CD14-positive monocyte (primary cell): ENCODE measurements at regions not wholly inside any gene's neighbourhood (a gene's known extent, or its start where the extent isn't known, plus 50 kb on each side); places are given as distances from the start of the nearest gene placed in this dataset.
"Not testable (repeated sequence)": the region's sequence is repeated elsewhere in the genome, so short reads cannot be mapped to it uniquely, and the experiment has no call there.

Source experiments
- DNase-seq, 3 donors: peaks; one replicate each; pipeline ENCODE4 v3.0.0-alpha.2; 2011 to 2022
- H2AFZ ChIP-seq: 2 replicates; pipeline ENCODE4 v1.6.0; 2012; ENCODE audit warnings: mild to moderate bottlenecking, low read depth, low read length, inconsistent platforms; ENCODE audit not compliant: insufficient read depth, poor library complexity, severe bottlenecking
- H3K27ac ChIP-seq, 2 donors: 1 replicate in 1 of 2; 2 replicates in 1 of 2; pipeline ENCODE4 v1.5.1; 2012 to 2013; ENCODE audit warnings: low read length in 2 of 2, control low read depth in 1 of 2, inconsistent platforms in 1 of 2, low read depth in 1 of 2, mild to moderate bottlenecking in 1 of 2
- H3K27me3 ChIP-seq, 2 donors: one replicate each; pipeline versions ENCODE4 v1.6.0 to v1.6.1; 2011 to 2013; ENCODE audit warnings: low read length in 2 of 2; ENCODE audit not compliant: control insufficient read depth in 2 of 2, insufficient read depth in 2 of 2
- H3K36me3 ChIP-seq, 2 donors: replicated peaks in 1 of 2; 1 replicate in 1 of 2; 2 replicates in 1 of 2; pipeline versions ENCODE4 v1.5.1 to v1.6.1; 2012 to 2013; ENCODE audit warnings: low read length in 2 of 2, control low read depth in 1 of 2, inconsistent platforms in 1 of 2, mild to moderate bottlenecking in 1 of 2; ENCODE audit not compliant: insufficient read depth in 2 of 2, control insufficient read depth in 1 of 2
- H3K4me1 ChIP-seq, 2 donors: 1 replicate in 1 of 2; 2 replicates in 1 of 2; pipeline versions ENCODE4 v1.5.1 to v1.6.1; 2012 to 2013; ENCODE audit warnings: low read length in 2 of 2, control low read depth in 1 of 2, inconsistent platforms in 1 of 2, mild to moderate bottlenecking in 1 of 2, moderate library complexity in 1 of 2; ENCODE audit not compliant: insufficient read depth in 2 of 2, control insufficient read depth in 1 of 2
- H3K4me2 ChIP-seq: replicated peaks from 2 replicates; pipeline ENCODE3; 2012; ENCODE audit warnings: low read length, moderate library complexity, mild to moderate bottlenecking; ENCODE audit not compliant: poor library complexity, severe bottlenecking; ENCODE audit errors: extremely low read depth
- H3K4me3 ChIP-seq, 3 experiments: fragments of 200-600 bp in 1 of 3; sonication (generic) in 1 of 3; replicated peaks in 1 of 3; 1 replicate in 2 of 3; 2 replicates in 1 of 3; pipeline ENCODE4 v1.5.1; 2011 to 2013; ENCODE audit warnings: low read length in 3 of 3, mild to moderate bottlenecking in 3 of 3, control low read depth in 2 of 3, low read depth in 2 of 3, inconsistent platforms in 1 of 3, moderate library complexity in 1 of 3
- H3K79me2 ChIP-seq: 2 replicates; pipeline ENCODE4 v1.6.0; 2012; ENCODE audit warnings: mild to moderate bottlenecking, control low read depth, inconsistent platforms, low read length, moderate library complexity; ENCODE audit not compliant: insufficient read depth
- H3K9ac ChIP-seq: 2 replicates; pipeline ENCODE4 v1.6.0; 2017; ENCODE audit warnings: low read length, mild to moderate bottlenecking; ENCODE audit not compliant: insufficient read depth, poor library complexity, severe bottlenecking
- H3K9me3 ChIP-seq, 2 donors: replicated peaks in 1 of 2; 1 replicate in 1 of 2; 2 replicates in 1 of 2; pipeline versions ENCODE4 v1.5.1 to v1.6.1; 2012 to 2013; ENCODE audit warnings: low read length in 2 of 2, control low read depth in 1 of 2; ENCODE audit not compliant: control insufficient read depth in 1 of 2, insufficient read depth in 1 of 2
- H4K20me1 ChIP-seq: 2 replicates; pipeline ENCODE4 v1.6.0; 2012; ENCODE audit warnings: mild to moderate bottlenecking, low read length, control low read depth, moderate library complexity; ENCODE audit not compliant: insufficient read depth
- H3K27ac Mint-ChIP-seq, 7 donors: one replicate each; pipeline ENCODE4 v1.8.0; 2020; ENCODE audit warnings: mild to moderate bottlenecking in 7 of 7, mixed read lengths in 7 of 7, moderate library complexity in 6 of 7, inconsistent platforms in 2 of 7
- H3K27me3 Mint-ChIP-seq, 3 donors: one replicate each; pipeline ENCODE4 v1.8.0; 2021 to 2022; ENCODE audit warnings: low read depth in 3 of 3, mild to moderate bottlenecking in 3 of 3, mixed read lengths in 3 of 3, moderate library complexity in 3 of 3, inconsistent platforms in 1 of 3
- H3K36me3 Mint-ChIP-seq, 2 donors: one replicate each; pipeline ENCODE4 v1.8.0; 2020; ENCODE audit warnings: mixed read lengths in 2 of 2, inconsistent platforms in 1 of 2, mild to moderate bottlenecking in 1 of 2
- H3K4me1 Mint-ChIP-seq: one replicate; pipeline ENCODE4 v1.8.0; 2020; ENCODE audit warnings: mild to moderate bottlenecking, mixed read lengths
- H3K4me3 Mint-ChIP-seq, 2 donors: one replicate each; pipeline ENCODE4 v1.8.0; 2020; ENCODE audit warnings: mild to moderate bottlenecking in 2 of 2, mixed read lengths in 2 of 2, moderate library complexity in 1 of 2
- H3K9me3 Mint-ChIP-seq, 7 donors: one replicate each; pipeline ENCODE4 v1.8.0; 2020 to 2022; ENCODE audit warnings: mixed read lengths in 7 of 7, mild to moderate bottlenecking in 6 of 7, moderate library complexity in 6 of 7, inconsistent platforms in 2 of 7
- CTCF ChIP-seq: fragments of 200-600 bp; IDR thresholded peaks from one replicate; pipeline ENCODE4 v1.8.0; 2022; ENCODE audit warnings: antibody characterized with exemption, mild to moderate bottlenecking
- WGBS: methylation state at CpG from one replicate; pipeline ENCODE4 v1.1.5; 2013; ENCODE audit warnings: missing lambda C conversion rate; ENCODE audit not compliant: insufficient coverage; 5-methylcytosine and 5-hydroxymethylcytosine counted together
- intact Hi-C, 2 donors: fragments of 100-400 bp; cut with micrococcal nuclease; formaldehyde crosslinking; loops; one replicate each; pipeline versions ENCODE4 v1.15.0 to v1.15.1; 2023

- Histone ChIP-seq H3K4me1 (no peaks in the 10 kb centered on the region), H3K36me3 (no peaks in the 10 kb centered on the region), H3K79me2 (no peaks in the 10 kb centered on the region), H3K9ac (no peak overlapping the region), H2AFZ (no peak overlapping the region), H3K9me3 (peaks cover 0 to 10% of the 10 kb centered on the region in 2 donors), H3K4me2 (no peak overlapping the region), H3K27ac (no peak overlapping the region), H4K20me1 (no peaks in the 10 kb centered on the region), H3K4me3 (no peak overlapping the region), H3K27me3 (no peaks in the 10 kb centered on the region)
- intact Hi-C loops = no loop called here
- no peak for TF ChIP-seq CTCF
- peaks cover 1 to 11% (median 7%) of the 10 kb centered on the region in 7 donors for H3K9me3 Mint-ChIP-seq
- no peak overlapping the region for H3K4me3 Mint-ChIP-seq
- no peaks in the 10 kb centered on the region for H3K36me3 Mint-ChIP-seq
- H3K27ac Mint-ChIP-seq = no peak overlapping the region
- WGBS = no CpG with 5 or more reads among the region's 4 CpGs
- H3K27me3 Mint-ChIP-seq = no peaks in the 10 kb centered on the region
- no peaks in the 10 kb centered on the region for H3K4me1 Mint-ChIP-seq
- DNase-seq = no peak
Observed at GRCh38 chr10:59047180-59047579, 129.3 kb upstream of the PHYHIPL start.

GRCh38 chr10:59047957-59048618 lies 128.4 kb upstream of the PHYHIPL start:
- Histone ChIP-seq H2AFZ (no peak overlapping the region), H3K4me3 (no peak overlapping the region), H3K4me2 (no peak overlapping the region), H3K27me3 (no peaks in the 10 kb centered on the region), H3K9me3 (peaks cover 0 to 7% of the 10 kb centered on the region in 2 donors), H3K4me1 (no peaks in the 10 kb centered on the region), H3K27ac (no peak overlapping the region), H4K20me1 (no peaks in the 10 kb centered on the region), H3K36me3 (no peaks in the 10 kb centered on the region), H3K9ac (no peak overlapping the region), H3K79me2 (no peaks in the 10 kb centered on the region)
- H3K4me3 Mint-ChIP-seq = no peak overlapping the region
- intact Hi-C loops = no loop called here
- no peaks in the 10 kb centered on the region for H3K4me1 Mint-ChIP-seq
- no peak overlapping the region for H3K27ac Mint-ChIP-seq
- WGBS = no CpG with 5 or more reads among the region's 5 CpGs
- H3K27me3 Mint-ChIP-seq = no peaks in the 10 kb centered on the region
- H3K9me3 Mint-ChIP-seq = peaks cover 0 to 7% (median 6%) of the 10 kb centered on the region in 7 donors
- no peak for TF ChIP-seq CTCF
- H3K36me3 Mint-ChIP-seq = no peaks in the 10 kb centered on the region
- no peak for DNase-seq

- H3K4me1 ChIP-seq, H3K36me3 ChIP-seq, H3K9me3 ChIP-seq, H3K36me3 Mint-ChIP-seq, H3K4me3 Mint-ChIP-seq, H3K4me2 ChIP-seq, H3K27ac ChIP-seq, H3K27me3 Mint-ChIP-seq, H3K4me1 Mint-ChIP-seq, H3K9me3 Mint-ChIP-seq, DNase-seq, H4K20me1 ChIP-seq, H3K27ac Mint-ChIP-seq, intact Hi-C loops, H3K27me3 ChIP-seq, H3K79me2 ChIP-seq, H3K4me3 ChIP-seq, H2AFZ ChIP-seq, H3K9ac ChIP-seq: not testable (repeated sequence)
- WGBS = no CpG with 5 or more reads among the region's 2 CpGs
Observed at GRCh38 chr10:59053502-59053901, 122.9 kb upstream of the PHYHIPL start.
